HEK293 (cell line): ENCODE measurements at regions not wholly inside any gene's neighbourhood (a gene's known extent, or its start where the extent isn't known, plus 50 kb on each side); places are given as distances from the start of the nearest gene placed in this dataset.

ENCODE experiments used
- CTCF ChIA-PET: fragments of 350-600 bp; formaldehyde crosslinking; extraction: SDS; loops from one replicate; lab custom pipeline; 2021; ENCODE audit warnings: antibody characterized with exemption; lab: Yijun Ruan, JAX
- POLR2A ChIA-PET: fragments of 300-600 bp; formaldehyde crosslinking; extraction: SDS; loops from one replicate; lab custom pipeline; 2020; ENCODE audit warnings: antibody characterized with exemption, inconsistent platforms; lab: Yijun Ruan, JAX
- H3K27ac ChIP-seq: fragments of 200-500 bp; sonication (Bioruptor generic); 2 replicates; pipeline ENCODE4 v1.5.1; 2014; ENCODE audit warnings: low read depth, low read length, control low read depth, inconsistent platforms; ENCODE audit errors: extremely low read depth
- H3K36me3 ChIP-seq, 2 experiments: fragments of 200-500 bp in 1 of 2; sonication (Bioruptor generic) in 1 of 2; 1 replicate in 1 of 2; 2 replicates in 1 of 2; pipeline ENCODE4 v1.5.1; 2014 to 2017; ENCODE audit warnings: inconsistent platforms in 2 of 2, low read length in 2 of 2; ENCODE audit not compliant: control insufficient read depth in 2 of 2, insufficient read depth in 1 of 2
- H3K4me1 ChIP-seq: fragments of 200-500 bp; sonication (Bioruptor generic); 2 replicates; pipeline ENCODE4 v1.5.1; 2014; ENCODE audit warnings: mild to moderate bottlenecking, low read length, inconsistent platforms; ENCODE audit not compliant: control insufficient read depth, insufficient read depth
- H3K4me3 ChIP-seq: 2 replicates; pipeline ENCODE4 v1.5.1; 2011; ENCODE audit warnings: low read depth, mild to moderate bottlenecking, control low read depth, low read length, moderate library complexity
- H3K9me3 ChIP-seq: fragments of 200-500 bp; sonication (Bioruptor generic); 2 replicates; pipeline ENCODE4 v1.5.1; 2014; ENCODE audit warnings: low read depth, low read length, inconsistent platforms; ENCODE audit not compliant: control insufficient read depth, insufficient read depth
- CTCF ChIP-seq: fragments of 450-650 bp; formaldehyde crosslinking; IDR thresholded peaks from 2 replicates; pipeline ENCODE4 v1.5.1; 2016; ENCODE audit warnings: missing biosample characterization, missing genetic modification characterization
- KLF8 ChIP-seq: fragments of 450-650 bp; formaldehyde crosslinking; IDR thresholded peaks from 2 replicates; pipeline ENCODE4 v1.5.1; 2016; ENCODE audit warnings: missing biosample characterization, missing genetic modification characterization
- SP7 ChIP-seq: fragments of 450-650 bp; formaldehyde crosslinking; IDR thresholded peaks from 2 replicates; pipeline ENCODE4 v1.5.1; 2016; ENCODE audit warnings: missing biosample characterization, missing genetic modification characterization
- ZEB2 ChIP-seq: fragments of 450-650 bp; formaldehyde crosslinking; IDR thresholded peaks from 2 replicates; pipeline ENCODE4 v1.5.1; 2016; ENCODE audit warnings: missing biosample characterization, missing genetic modification characterization
- ZFHX2 ChIP-seq: fragments of 450-650 bp; formaldehyde crosslinking; conservative IDR thresholded peaks from 2 replicates; pipeline ENCODE4 v1.5.1; 2016; ENCODE audit warnings: missing biosample characterization, missing genetic modification characterization
- ZNF121 ChIP-seq: fragments of 450-650 bp; formaldehyde crosslinking; IDR thresholded peaks from 2 replicates; pipeline ENCODE4 v1.5.1; 2016; ENCODE audit warnings: missing biosample characterization, missing genetic modification characterization
- ZNF132 ChIP-seq: fragments of 450-650 bp; formaldehyde crosslinking; IDR thresholded peaks from 2 replicates; pipeline ENCODE4 v1.5.1; 2017; ENCODE audit warnings: missing biosample characterization, missing genetic modification characterization, borderline replicate concordance
- ZNF157 ChIP-seq: fragments of 450-650 bp; formaldehyde crosslinking; IDR thresholded peaks from 2 replicates; pipeline ENCODE4 v1.5.1; 2016; ENCODE audit warnings: missing biosample characterization, missing genetic modification characterization
- ZNF16 ChIP-seq: fragments of 450-650 bp; formaldehyde crosslinking; IDR thresholded peaks from 2 replicates; pipeline ENCODE4 v1.5.1; 2016; ENCODE audit warnings: low read depth, missing biosample characterization, missing genetic modification characterization
- ZNF175 ChIP-seq: fragments of 450-650 bp; formaldehyde crosslinking; IDR thresholded peaks from 2 replicates; pipeline ENCODE4 v1.5.1; 2016; ENCODE audit warnings: missing biosample characterization, missing genetic modification characterization
- ZNF239 ChIP-seq: fragments of 450-650 bp; formaldehyde crosslinking; IDR thresholded peaks from 2 replicates; pipeline ENCODE4 v1.5.1; 2016; ENCODE audit warnings: missing biosample characterization, missing genetic modification characterization
- ZNF302 ChIP-seq: fragments of 450-650 bp; formaldehyde crosslinking; IDR thresholded peaks from 2 replicates; pipeline ENCODE4 v1.5.1; 2016; ENCODE audit warnings: missing biosample characterization, missing genetic modification characterization, low read depth
- ZNF341 ChIP-seq: fragments of 450-650 bp; formaldehyde crosslinking; IDR thresholded peaks from 2 replicates; pipeline ENCODE4; 2016; ENCODE audit warnings: low read depth, missing biosample characterization, missing genetic modification characterization
- ZNF416 ChIP-seq: fragments of 450-650 bp; formaldehyde crosslinking; IDR thresholded peaks from 2 replicates; pipeline ENCODE4 v1.5.1; 2016; ENCODE audit warnings: missing biosample characterization, missing genetic modification characterization
- ZNF473 ChIP-seq: fragments of 450-650 bp; formaldehyde crosslinking; IDR thresholded peaks from 2 replicates; pipeline ENCODE4 v1.5.1; 2017; ENCODE audit warnings: missing biosample characterization, missing genetic modification characterization
- ZNF549 ChIP-seq: fragments of 450-650 bp; IDR thresholded peaks from 2 replicates; pipeline ENCODE4 v1.5.1; 2018; ENCODE audit warnings: missing biosample characterization, missing genetic modification characterization, mild to moderate bottlenecking, inconsistent platforms, moderate library complexity
- ZNF626 ChIP-seq: fragments of 450-650 bp; sonication (Bioruptor Pico); formaldehyde crosslinking; IDR thresholded peaks from 2 replicates; pipeline ENCODE4 v1.5.1; 2018; ENCODE audit warnings: missing biosample characterization, missing genetic modification characterization, inconsistent platforms
- ZNF658 ChIP-seq: fragments of 450-650 bp; formaldehyde crosslinking; IDR thresholded peaks from 2 replicates; pipeline ENCODE4; 2016; ENCODE audit warnings: missing biosample characterization, missing genetic modification characterization
- ZXDB ChIP-seq: fragments of 450-650 bp; formaldehyde crosslinking; IDR thresholded peaks from 2 replicates; pipeline ENCODE4 v1.5.1; 2016; ENCODE audit warnings: missing biosample characterization, missing genetic modification characterization
- TF ChIP-seq, protein P1 (sequence below): fragments of 450-650 bp; formaldehyde crosslinking; IDR thresholded peaks from 2 replicates; pipeline ENCODE4 v1.5.1; 2016; ENCODE audit warnings: missing biosample characterization, missing genetic modification characterization, borderline replicate concordance
- TF ChIP-seq, protein P2 (sequence below): IDR thresholded peaks from 2 replicates; pipeline ENCODE4 v1.6.1; 2011; ENCODE audit warnings: mild to moderate bottlenecking, low read depth, low read length, borderline replicate concordance

GRCh38 chr11:8829556-8829955, 81.4 kb upstream of the AKIP1 start:
- H3K36me3 ChIP-seq = peaks cover 0 to 4% of the 10 kb centered on the region in 2 experiments; a peak in 1 of 3 replicates
- POLR2A ChIA-PET = no interaction called here
- TF ChIP-seq, protein P1, sequence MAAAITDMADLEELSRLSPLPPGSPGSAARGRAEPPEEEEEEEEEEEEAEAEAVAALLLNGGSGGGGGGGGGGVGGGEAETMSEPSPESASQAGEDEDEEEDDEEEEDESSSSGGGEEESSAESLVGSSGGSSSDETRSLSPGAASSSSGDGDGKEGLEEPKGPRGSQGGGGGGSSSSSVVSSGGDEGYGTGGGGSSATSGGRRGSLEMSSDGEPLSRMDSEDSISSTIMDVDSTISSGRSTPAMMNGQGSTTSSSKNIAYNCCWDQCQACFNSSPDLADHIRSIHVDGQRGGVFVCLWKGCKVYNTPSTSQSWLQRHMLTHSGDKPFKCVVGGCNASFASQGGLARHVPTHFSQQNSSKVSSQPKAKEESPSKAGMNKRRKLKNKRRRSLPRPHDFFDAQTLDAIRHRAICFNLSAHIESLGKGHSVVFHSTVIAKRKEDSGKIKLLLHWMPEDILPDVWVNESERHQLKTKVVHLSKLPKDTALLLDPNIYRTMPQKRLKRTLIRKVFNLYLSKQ (tag by site-specific recombination) = no peak
- TF ChIP-seq ZNF121 = no peak
- no peak for TF ChIP-seq ZNF302 (tag by site-specific recombination)
- TF ChIP-seq ZNF549 (tag by site-specific recombination) = no peak
- no peak for TF ChIP-seq ZNF157 (tag by site-specific recombination)
- H3K27ac ChIP-seq = no peak overlapping the region
- no peaks in the 10 kb centered on the region for H3K4me1 ChIP-seq
- CTCF ChIA-PET = no interaction called here
- H3K9me3 ChIP-seq = no peaks in the 10 kb centered on the region
- no peak overlapping the region for H3K4me3 ChIP-seq

DNA sequence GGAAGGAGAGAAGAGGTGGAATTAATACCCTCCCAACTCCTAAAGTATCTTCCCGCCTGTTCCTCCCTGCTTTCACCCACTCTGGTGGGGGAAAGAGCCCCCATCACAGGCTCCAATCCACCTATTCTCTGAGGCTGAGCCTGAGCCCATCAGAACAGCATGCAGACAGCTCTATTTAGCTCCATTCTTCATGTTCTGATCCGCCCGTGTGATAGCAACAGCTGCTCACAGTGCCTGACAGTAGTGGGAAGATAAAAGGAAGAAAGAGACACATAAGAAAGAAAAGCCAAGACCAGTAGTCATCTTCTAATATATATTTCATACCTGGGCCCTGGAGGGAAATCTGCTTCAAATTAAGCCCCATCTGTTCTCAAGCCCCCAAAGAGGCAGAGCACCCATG, 80.3 kb upstream of the AKIP1 start:
- H3K27ac ChIP-seq = no peak overlapping the region
- no peaks in the 10 kb centered on the region for H3K4me1 ChIP-seq
- CTCF ChIA-PET = no interaction called here
- no peaks in the 10 kb centered on the region for H3K9me3 ChIP-seq
- TF ChIP-seq ZNF473 (no peak), ZNF416 (tag by site-specific recombination) (no peak), ZNF132 (tag by site-specific recombination) (no peak), ZNF239 (tag by site-specific recombination) (no peak), KLF8 (tag by site-specific recombination) (no peak)
- TF ChIP-seq, protein P2, sequence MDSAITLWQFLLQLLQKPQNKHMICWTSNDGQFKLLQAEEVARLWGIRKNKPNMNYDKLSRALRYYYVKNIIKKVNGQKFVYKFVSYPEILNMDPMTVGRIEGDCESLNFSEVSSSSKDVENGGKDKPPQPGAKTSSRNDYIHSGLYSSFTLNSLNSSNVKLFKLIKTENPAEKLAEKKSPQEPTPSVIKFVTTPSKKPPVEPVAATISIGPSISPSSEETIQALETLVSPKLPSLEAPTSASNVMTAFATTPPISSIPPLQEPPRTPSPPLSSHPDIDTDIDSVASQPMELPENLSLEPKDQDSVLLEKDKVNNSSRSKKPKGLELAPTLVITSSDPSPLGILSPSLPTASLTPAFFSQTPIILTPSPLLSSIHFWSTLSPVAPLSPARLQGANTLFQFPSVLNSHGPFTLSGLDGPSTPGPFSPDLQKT = no peak
- TF ChIP-seq, all 188 proteins: peak for 0
- Histone ChIP-seq H3K4me3 (no peak overlapping the region), H3K36me3 (peaks cover 0 to 4% of the 10 kb centered on the region in 2 experiments; a peak in 1 of 3 replicates)
- POLR2A ChIA-PET = no interaction called here

DNA sequence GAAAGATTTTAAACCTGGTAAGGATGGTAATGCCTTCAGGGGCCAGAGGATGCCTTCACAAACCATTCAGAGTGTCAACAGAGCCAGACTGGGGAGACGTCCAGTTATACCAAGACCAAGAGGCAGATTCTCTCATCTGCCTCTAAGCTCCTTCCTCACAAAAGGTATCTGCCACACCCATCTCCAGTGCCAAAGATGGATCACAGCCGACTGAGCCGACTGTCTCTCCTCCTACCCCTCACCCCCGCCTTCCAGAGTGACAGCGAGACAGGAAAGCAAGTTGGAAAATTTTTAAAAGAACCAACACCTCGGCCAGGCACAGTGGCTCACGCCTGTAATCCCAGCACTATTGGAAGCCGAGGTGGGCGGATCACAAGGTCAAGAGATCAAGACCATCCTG, 79.1 kb upstream of the AKIP1 start:
- Histone ChIP-seq H3K4me3 (no peak overlapping the region), H3K9me3 (no peaks in the 10 kb centered on the region), H3K36me3 (peaks cover 0 to 4% of the 10 kb centered on the region in 2 experiments; a peak in 1 of 3 replicates), H3K4me1 (no peaks in the 10 kb centered on the region), H3K27ac (no peak overlapping the region)
- ChIA-PET POLR2A (no interaction called here), CTCF (interaction anchor here (0.6 kb wide), 1 partner anchor 11 kb away, joined by 3 read pairs; no protein-coding TSS in a partner anchor)
- no peak for TF ChIP-seq ZNF16 (tag by site-specific recombination)
- TF ChIP-seq ZNF658 (tag by site-specific recombination) = no peak
- no peak for TF ChIP-seq SP7 (tag by site-specific recombination)
- no peak for TF ChIP-seq ZNF626 (tag by site-specific recombination)
- no peak for TF ChIP-seq ZNF175
- no peak for TF ChIP-seq ZNF341 (tag by site-specific recombination)
- no peak for TF ChIP-seq ZXDB (tag by site-specific recombination)
- TF ChIP-seq CTCF = no peak
- TF ChIP-seq ZEB2 = no peak
- no peak for TF ChIP-seq ZFHX2 (tag by site-specific recombination)
